Keratinocyte (primary cell): ENCODE measurements at regions not wholly inside any gene's neighbourhood (a gene's known extent, or its start where the extent isn't known, plus 50 kb on each side); places are given as distances from the start of the nearest gene placed in this dataset.
A peak's percentile ranks its signal among the peaks of the same experiment; 100 is the strongest.
"Not testable (repeated sequence)": the region's sequence is repeated elsewhere in the genome, so short reads cannot be mapped to it uniquely, and the experiment has no call there.

Experiments used
- DNase-seq: peaks from one replicate; pipeline ENCODE4 v3.0.0-alpha.2; 2011; ENCODE audit warnings: low read depth, missing footprints, low spot score
- FAIRE-seq: peaks from 2 replicates; lab custom pipeline; 2011; peaks lifted over from hg19 to GRCh38; lab: Jason Lieb, UNC
- H2AFZ ChIP-seq: 2 replicates; pipeline ENCODE4 v1.6.0; 2012; ENCODE audit warnings: low read length, control low read depth, inconsistent platforms; ENCODE audit not compliant: control insufficient read depth
- H3K27ac ChIP-seq: 2 replicates; pipeline ENCODE4 v1.5.1; 2011; ENCODE audit warnings: low read length; ENCODE audit not compliant: control insufficient read depth, insufficient read depth
- H3K27me3 ChIP-seq: 3 replicates; pipeline ENCODE4 v1.6.0; 2011; ENCODE audit warnings: low read length; ENCODE audit not compliant: control insufficient read depth, insufficient read depth; ENCODE audit errors: extremely low read depth
- H3K36me3 ChIP-seq, 2 experiments: 2 replicates in 1 of 2; 3 replicates in 1 of 2; pipeline ENCODE4 v1.5.1; 2011; ENCODE audit warnings: low read length in 2 of 2, mild to moderate bottlenecking in 1 of 2; ENCODE audit not compliant: control insufficient read depth in 2 of 2, insufficient read depth in 2 of 2; ENCODE audit errors: extremely low read depth in 1 of 2
- H3K4me1 ChIP-seq: 3 replicates; pipeline ENCODE4 v1.5.1; 2011; ENCODE audit warnings: low read length; ENCODE audit not compliant: control insufficient read depth, insufficient read depth; ENCODE audit errors: extremely low read depth
- H3K4me2 ChIP-seq: 3 replicates; pipeline ENCODE4 v1.6.0; 2011; ENCODE audit warnings: low read depth, low read length; ENCODE audit not compliant: control insufficient read depth, insufficient read depth; ENCODE audit errors: extremely low read depth
- H3K4me3 ChIP-seq, 3 experiments: fragments of 200-600 bp in 1 of 3; sonication (generic) in 1 of 3; 2 replicates in 2 of 3; 3 replicates in 1 of 3; pipeline ENCODE4 v1.5.1; 2011 to 2016; ENCODE audit warnings: low read length in 3 of 3, mild to moderate bottlenecking in 3 of 3, control low read depth in 2 of 3, inconsistent platforms in 1 of 3, low read depth in 1 of 3, mixed read lengths in 1 of 3, mixed run types in 1 of 3, moderate library complexity in 1 of 3; ENCODE audit not compliant: control insufficient read depth in 2 of 3, insufficient read depth in 2 of 3; ENCODE audit errors: extremely low read depth in 1 of 3
- H3K79me2 ChIP-seq: 2 replicates; pipeline ENCODE4 v1.6.0; 2012; ENCODE audit warnings: low read length; ENCODE audit not compliant: control insufficient read depth, insufficient read depth
- H3K9ac ChIP-seq: 3 replicates; pipeline ENCODE4 v1.6.0; 2011; ENCODE audit warnings: low read length; ENCODE audit not compliant: control insufficient read depth, insufficient read depth; ENCODE audit errors: extremely low read depth
- H3K9me1 ChIP-seq: 3 replicates; pipeline ENCODE4 v1.6.0; 2011; ENCODE audit warnings: low read length; ENCODE audit not compliant: control insufficient read depth, insufficient read depth; ENCODE audit errors: extremely low read depth
- H3K9me3 ChIP-seq: 2 replicates; pipeline ENCODE4 v1.5.1; 2012; ENCODE audit warnings: low read depth, low read length; ENCODE audit not compliant: control insufficient read depth
- H4K20me1 ChIP-seq: 3 replicates; pipeline ENCODE4 v1.6.0; 2011; ENCODE audit warnings: low read length; ENCODE audit not compliant: control insufficient read depth, insufficient read depth; ENCODE audit errors: extremely low read depth
- CTCF ChIP-seq, 3 experiments: IDR thresholded peaks in 1 of 3; conservative IDR thresholded peaks in 1 of 3; optimal IDR thresholded peaks in 1 of 3; 2 replicates in 2 of 3; 3 replicates in 1 of 3; pipeline versions ENCODE3 to v1.5.1; 2011; ENCODE audit warnings: low read length in 3 of 3, mild to moderate bottlenecking in 3 of 3, moderate library complexity in 2 of 3, control low read depth in 1 of 3, inconsistent platforms in 1 of 3; ENCODE audit not compliant: insufficient read depth in 2 of 3; ENCODE audit errors: extremely low read depth in 1 of 3
- EZH2 ChIP-seq: IDR thresholded peaks from one replicate; pipeline ENCODE4 v1.6.1; 2012; ENCODE audit warnings: inconsistent platforms, mild to moderate bottlenecking, low read length, moderate library complexity
- dilution Hi-C: fragments of 300-500 bp; cut with MboI; formaldehyde crosslinking; loops from one replicate; pipeline ENCODE4 v1.7.0; 2020; ENCODE audit warnings: low sequenced_read_pairs; ENCODE audit not compliant: extremely low pct_ligation_motif_present

GRCh38 chr17:6373599-6373998, 61.3 kb downstream of the AIPL1 start:
- not testable (repeated sequence) for H3K79me2 ChIP-seq, H3K4me3 ChIP-seq, H3K4me2 ChIP-seq

DNA sequence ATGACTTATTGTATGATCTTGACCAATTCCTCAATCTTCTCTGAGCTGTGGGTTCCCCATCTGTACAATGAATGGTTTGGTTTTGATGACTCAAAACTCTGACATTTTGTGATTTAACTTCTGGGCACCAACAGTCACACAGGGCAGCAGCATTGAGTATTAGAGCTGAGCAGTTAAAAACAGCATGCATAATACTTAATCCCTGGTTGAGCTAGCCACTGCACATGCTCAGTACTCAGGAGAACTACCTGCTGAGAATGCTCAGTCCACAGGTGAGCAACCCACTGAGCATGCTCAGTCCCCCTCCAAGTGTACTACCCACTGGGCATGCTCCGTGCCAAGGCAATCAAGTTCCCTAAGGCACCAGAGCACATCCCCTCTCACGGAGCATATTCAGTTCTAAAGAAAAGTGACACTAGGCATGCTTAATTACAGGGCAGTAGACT, 68.7 kb downstream of the AIPL1 start:
- Histone ChIP-seq H3K79me2 (no peaks in the 10 kb centered on the region), H3K9ac (no peak overlapping the region), H3K27ac (no peak overlapping the region), H3K4me2 (no peak overlapping the region), H3K9me1 (no peaks in the 10 kb centered on the region), H3K4me1 (no peaks in the 10 kb centered on the region), H3K9me3 (no peaks in the 10 kb centered on the region), H4K20me1 (no peaks in the 10 kb centered on the region), H3K27me3 (no peaks in the 10 kb centered on the region), H2AFZ (no peak overlapping the region), H3K4me3 (no peak overlapping the region), H3K36me3 (no peaks in the 10 kb centered on the region)
- DNase-seq (no peak), FAIRE-seq (peak; percentile 71)
- dilution Hi-C loops = no loop called here
- TF ChIP-seq CTCF (optimal IDR thresholded peaks at IDR 0.05 in 1 of 3, IDR thresholded peaks at IDR 0.05 in 1 of 3, conservative IDR thresholded peaks at IDR 0.05 in 1 of 3; ENCODE audit: extremely low read depth in 1 of 3, insufficient read depth in 2 of 3, low read length in 3 of 3) (no peak), EZH2 (no peak)

More at GRCh38 chr17:6373599-6373998, 61.3 kb downstream of the AIPL1 start:
- FAIRE-seq, dilution Hi-C loops, H3K27ac ChIP-seq, H3K9ac ChIP-seq, H3K9me1 ChIP-seq, H3K36me3 ChIP-seq, H3K27me3 ChIP-seq, DNase-seq, H3K9me3 ChIP-seq, H2AFZ ChIP-seq, H4K20me1 ChIP-seq: not testable (repeated sequence)
- H3K4me1 ChIP-seq = peaks cover 16% of the 10 kb centered on the region

DNA sequence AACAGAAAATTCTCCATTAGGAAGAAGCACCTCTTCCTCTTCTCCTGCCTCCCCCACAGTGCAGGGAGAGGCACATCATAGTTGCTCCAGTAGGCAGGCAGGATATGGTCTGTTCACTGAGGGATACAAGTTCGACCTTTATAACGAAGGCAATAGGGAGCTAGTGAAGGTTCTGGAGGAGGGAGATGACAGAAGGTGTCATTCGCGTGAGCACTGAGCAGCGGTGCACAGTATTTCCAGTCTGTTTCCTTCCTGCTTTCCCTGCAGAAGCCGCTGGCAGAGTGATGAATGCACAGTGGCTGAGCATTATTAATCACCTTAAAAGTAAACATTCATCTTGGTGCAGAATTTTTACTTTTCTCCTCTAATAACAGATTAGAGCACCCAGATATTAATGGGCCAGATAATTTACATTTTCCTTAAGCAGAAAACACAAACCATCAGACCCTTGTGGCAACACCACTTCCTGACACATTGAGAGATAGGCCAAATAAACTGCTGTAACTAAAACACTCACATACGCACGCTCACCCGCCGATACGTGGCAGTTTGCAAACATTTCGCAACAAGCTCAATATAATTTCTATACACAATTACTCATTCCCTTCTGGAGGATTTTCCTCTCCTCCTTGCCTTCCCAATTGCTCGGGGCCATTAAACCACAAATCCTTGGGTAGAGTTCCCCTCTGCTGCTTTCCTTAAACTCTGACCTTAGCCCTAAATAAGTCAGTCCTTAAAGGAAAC, 69.5 kb downstream of the AIPL1 start:
- Histone ChIP-seq H3K9me3 (no peaks in the 10 kb centered on the region), H4K20me1 (no peaks in the 10 kb centered on the region), H3K9me1 (no peaks in the 10 kb centered on the region), H3K4me2 (no peak overlapping the region), H3K4me1 (no peaks in the 10 kb centered on the region), H2AFZ (no peak overlapping the region), H3K27ac (no peak overlapping the region), H3K36me3 (no peaks in the 10 kb centered on the region), H3K9ac (no peak overlapping the region), H3K27me3 (no peaks in the 10 kb centered on the region), H3K4me3 (no peak overlapping the region), H3K79me2 (no peaks in the 10 kb centered on the region)
- DNase-seq (no peak), FAIRE-seq (no peak)
- dilution Hi-C loops = no loop called here
- no peak for TF ChIP-seq EZH2
- no peak for TF ChIP-seq CTCF (optimal IDR thresholded peaks at IDR 0.05 in 1 of 3, IDR thresholded peaks at IDR 0.05 in 1 of 3, conservative IDR thresholded peaks at IDR 0.05 in 1 of 3; ENCODE audit: extremely low read depth in 1 of 3, insufficient read depth in 2 of 3, low read length in 3 of 3)
